ENCODE measurements at regions not wholly inside any gene's neighbourhood (a gene's known extent, or its start where the extent isn't known, plus 50 kb on each side); places are given as distances from the start of the nearest gene placed in this dataset.
"Not testable (repeated sequence)": the region's sequence is repeated elsewhere in the genome, so short reads cannot be mapped to it uniquely, and the experiment has no call there.

DNA sequence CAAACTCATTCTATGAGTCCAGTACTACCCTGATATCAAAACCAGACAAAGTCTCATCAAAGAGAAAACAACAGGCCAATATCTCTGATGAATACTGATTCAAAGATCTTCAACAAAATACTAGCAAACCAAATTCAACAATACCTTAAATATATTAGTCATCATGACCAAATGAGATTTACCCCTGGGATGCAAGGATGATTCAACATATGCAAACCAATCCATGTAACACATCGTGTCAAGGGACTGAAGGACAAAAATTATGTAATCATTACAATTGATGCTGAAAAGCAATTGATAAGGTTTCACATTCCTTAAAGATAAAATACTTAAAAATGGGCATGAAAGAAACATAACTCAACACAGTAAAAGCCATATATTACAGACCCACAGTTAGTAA lies 1476.9 kb downstream of the SI start:
- no peak for FAIRE-seq

DNA sequence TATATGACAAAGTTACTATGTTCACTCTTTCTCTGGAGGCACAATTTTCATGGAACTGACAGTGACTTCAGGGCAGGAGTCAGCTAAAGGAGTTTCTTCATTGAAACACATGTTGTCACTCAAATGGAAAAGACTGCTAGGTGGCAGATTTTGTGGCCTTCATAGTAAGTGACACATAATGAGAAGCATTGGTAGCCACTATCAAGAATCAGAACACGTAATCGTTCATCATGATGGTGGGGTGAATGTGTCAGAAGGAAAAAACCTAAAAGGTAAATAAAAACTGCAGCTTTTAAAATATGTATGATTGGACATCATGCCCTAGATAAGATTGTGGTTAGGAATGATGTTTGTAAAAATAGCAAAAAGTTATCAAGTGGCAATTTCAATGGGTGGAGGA lies 1491.0 kb downstream of the SI start:
- FAIRE-seq: no peak

DNA sequence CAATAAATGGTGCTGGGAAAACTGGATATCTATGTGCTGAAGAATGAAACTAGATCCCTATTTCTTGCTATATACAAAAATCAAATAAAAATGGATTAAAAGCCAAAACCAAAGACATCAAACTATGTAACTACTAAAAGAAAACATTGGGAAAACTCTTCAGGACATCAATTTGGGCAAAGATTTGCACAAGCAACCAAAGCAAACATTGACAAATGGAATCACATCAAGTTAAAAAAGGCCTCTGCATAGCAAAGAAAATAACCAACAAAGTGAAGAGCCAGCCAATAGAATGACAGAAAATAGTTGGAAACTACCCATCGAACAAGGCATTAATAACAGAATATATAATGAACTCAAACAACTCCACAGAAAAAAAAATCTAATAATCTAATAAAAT lies 1495.3 kb downstream of the SI start:
- no peak for FAIRE-seq

DNA sequence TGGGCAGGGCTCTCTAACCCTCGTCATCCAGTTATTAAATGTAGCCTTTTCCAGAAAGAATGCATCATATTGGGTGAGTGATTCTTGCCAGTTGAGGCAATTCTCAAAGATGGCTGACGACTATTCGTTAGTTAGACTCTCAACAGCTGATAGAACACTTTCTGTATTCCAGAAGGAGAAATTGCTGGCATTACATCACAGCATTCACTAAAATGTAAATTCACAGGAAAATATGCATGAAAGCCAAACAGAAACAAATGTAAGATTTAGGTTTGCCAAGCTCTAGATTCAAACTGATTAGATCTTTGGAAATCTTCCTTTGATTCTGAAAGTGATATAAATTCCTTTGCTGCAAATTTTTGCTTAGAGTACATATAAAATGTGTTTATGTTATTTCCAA lies 1501.0 kb downstream of the SI start:
- FAIRE-seq: no peak

DNA sequence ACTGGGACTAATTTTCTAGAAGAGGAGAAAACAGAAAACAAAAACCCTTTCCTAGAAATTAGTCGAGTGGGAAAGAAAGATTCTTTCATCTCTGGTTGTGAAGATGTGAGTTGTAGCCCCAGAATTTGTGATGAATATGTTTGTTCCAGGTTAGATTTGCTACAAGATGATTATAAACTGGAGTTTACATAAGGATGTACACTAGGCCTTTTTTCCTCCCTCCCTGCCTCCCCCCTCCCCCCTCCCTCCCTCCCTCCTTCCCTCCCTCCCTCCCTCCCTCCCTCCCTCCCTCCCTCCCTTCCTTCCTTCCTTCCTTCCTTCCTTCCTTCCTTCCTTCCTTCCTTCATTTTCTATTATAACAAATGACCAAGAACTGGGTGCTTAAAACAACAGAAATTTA lies 1502.0 kb downstream of the SI start:
- FAIRE-seq: no peak

DNA sequence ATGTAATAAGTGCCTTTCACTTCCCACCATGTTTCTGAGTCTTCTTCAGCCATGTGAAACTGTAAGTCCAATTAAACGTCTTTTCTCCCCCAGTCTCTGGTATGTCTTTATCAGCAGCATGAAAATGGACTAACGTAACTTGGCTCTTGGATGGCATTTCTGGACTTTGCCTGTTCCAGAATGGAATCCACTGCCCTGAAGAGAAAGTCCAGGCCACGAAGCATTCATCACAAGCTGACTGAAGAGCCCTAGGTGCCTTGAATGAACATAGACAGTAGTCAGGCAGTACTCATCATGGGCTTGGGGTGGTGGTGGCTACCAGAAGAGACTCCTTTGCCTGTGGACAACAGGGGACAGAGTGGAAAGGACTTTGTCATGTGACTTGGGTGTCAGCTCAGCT lies 1505.0 kb downstream of the SI start:
- FAIRE-seq: no peak

DNA sequence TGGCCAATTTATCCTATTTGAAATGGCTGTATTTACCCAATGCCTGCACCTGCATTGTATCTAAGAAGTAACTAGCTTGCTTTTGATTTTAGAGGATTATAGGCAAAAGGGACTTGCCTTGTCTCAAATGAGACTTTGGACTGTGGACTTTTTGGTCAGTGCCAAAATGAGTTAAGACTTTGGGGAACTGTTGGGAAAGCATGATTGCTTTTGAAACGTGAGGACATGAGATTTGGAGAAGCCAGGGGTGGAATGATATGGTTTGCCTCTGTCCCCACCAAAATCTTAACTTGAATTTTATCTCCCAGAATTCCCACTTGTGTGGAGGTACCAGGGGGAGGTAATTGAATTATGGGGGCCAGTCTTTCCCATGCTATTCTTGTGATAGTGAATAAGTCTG lies 1505.4 kb downstream of the SI start:
- FAIRE-seq: no peak

DNA sequence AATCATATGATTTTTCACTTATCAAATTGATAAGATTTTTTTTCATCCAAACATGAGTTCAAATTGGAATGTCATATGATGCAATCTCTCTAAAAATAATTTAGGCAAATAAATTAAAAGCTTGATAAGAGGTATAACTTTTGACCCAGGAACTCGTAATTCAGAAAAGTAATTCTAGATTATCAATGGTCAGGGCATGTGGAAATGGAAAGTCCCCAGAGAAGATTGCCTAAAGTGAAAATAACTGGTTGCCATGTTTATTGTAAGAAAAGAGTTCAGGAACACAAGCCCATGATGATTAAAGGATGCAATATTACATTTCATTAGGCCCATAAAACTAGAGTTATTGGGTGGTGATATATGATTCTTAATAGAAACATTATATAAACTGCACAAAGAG lies 1514.8 kb downstream of the SI start:
- no peak for FAIRE-seq

DNA sequence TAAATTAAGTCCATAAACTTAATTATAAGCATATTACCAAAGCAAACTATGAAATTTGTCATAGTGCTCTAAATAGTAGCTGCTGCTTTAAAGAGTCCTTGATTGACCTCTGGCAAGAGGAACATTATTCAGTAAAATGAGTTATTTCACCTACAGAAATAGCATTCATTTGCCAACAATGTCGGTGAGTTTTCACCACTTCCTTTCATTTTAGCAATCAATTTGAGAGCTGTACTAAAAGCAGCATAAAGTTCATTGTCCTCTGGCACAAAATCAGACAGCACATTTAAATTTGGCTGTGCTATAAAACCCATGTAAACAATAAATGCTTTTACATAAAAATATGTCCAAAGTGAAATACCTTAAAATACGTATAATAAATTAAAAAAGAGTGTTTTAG lies 1515.7 kb downstream of the SI start:
- no peak for FAIRE-seq

DNA sequence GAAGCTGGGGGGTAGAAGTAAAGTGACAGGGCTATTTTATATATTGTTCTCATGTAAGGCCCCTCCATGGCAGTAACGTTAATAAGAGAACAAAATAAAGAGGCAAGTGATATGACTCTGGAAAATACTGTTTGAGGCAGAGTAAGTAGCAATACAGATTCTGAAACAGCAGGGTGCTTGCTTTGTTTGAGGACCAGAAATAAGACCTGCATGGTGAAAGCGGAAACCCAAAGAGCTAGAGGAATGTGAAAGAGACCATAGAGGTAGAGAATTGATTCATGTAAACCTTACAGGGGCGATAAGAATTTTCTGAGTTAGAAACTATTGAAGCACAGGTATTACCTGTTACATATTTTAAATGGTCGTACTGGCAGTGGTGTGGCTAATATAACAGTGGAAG lies 1517.1 kb downstream of the SI start:
- FAIRE-seq: no peak

DNA sequence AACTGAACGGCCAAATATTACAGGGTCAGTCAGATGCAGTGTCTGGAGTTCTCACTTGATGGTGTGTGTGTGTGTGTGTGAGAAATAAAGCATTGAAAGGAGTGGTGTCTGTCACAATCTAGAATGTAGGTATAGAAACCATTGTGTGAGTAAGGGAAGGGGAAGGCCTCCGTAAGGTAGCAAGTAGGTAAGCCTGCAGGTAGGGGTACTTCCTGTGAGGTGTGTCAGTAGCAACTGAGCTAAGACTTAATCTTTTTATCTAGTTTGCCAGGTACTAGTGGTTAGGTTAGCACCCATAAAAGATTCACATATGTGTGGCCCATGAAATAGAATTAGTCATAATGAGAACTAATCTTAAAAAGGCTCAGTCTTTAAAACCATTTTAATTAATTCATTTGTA lies 1517.8 kb downstream of the SI start:
- no peak for FAIRE-seq

DNA sequence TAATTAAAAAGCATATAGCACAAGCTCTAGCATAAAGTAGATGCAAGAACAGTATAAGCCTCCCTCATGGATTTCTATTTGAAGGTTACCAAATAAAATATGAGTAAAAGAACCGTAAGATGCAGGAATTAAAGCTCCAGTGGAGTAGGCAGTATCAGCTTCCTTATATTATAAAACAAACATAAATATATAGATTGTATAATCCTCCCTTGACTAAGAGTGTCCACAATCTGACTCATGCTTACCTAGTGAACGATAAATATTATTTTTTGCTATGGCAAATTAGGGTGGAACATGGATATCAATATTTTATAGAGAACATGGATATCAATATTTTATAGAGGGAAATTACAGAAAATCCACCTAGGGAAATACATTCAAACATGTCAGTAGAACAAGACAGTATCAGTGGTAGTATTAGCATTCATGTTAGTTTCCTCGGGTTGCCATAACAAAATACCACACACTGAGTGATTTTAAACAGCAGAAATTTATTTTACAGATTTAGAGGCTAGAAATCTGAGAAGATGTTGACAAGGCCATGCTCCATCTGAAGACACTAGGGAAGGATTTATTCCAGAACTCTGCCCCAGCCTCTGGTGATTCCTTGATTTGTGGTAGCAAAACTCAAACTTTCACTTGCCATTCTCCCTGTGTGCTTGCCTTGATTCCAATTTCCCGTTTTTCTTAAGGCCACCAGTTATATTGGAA lies 1521.3 kb downstream of the SI start:
- FAIRE-seq: no peak

DNA sequence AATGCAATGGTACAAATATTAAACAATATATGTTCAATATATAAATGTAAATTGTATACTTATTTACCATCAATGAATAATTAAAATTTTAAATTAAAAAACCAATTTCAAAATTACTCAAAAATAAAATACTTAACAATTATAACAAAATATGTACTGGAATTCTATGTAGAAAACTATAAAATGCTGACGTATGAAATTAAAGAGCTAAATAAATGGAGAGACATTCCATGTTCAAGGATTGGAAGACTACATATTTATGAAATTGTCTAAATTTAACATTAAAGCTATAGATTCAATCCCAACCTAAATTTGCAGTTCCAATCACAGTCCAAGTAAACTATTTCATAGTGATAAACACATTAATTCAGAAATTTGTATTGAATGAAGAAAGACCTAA lies 1522.4 kb downstream of the SI start:
- peak; percentile 70 for FAIRE-seq

DNA sequence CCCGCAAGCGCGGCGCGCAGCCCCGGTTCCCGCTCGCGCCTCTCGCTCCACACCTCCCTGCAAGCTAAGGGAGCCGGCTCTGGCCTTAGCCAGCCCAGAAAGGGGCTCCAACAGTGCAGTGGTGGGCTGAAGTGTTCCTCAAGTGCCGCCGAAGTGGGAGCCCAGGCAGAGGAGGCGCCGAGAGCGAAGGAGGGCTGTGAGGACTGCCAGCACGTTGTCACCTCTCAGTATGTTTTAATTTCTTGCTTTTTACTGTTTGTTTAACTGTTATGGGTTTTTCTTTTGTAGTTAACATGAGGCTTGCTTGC lies 1525.7 kb downstream of the SI start:
- no peak for FAIRE-seq

DNA sequence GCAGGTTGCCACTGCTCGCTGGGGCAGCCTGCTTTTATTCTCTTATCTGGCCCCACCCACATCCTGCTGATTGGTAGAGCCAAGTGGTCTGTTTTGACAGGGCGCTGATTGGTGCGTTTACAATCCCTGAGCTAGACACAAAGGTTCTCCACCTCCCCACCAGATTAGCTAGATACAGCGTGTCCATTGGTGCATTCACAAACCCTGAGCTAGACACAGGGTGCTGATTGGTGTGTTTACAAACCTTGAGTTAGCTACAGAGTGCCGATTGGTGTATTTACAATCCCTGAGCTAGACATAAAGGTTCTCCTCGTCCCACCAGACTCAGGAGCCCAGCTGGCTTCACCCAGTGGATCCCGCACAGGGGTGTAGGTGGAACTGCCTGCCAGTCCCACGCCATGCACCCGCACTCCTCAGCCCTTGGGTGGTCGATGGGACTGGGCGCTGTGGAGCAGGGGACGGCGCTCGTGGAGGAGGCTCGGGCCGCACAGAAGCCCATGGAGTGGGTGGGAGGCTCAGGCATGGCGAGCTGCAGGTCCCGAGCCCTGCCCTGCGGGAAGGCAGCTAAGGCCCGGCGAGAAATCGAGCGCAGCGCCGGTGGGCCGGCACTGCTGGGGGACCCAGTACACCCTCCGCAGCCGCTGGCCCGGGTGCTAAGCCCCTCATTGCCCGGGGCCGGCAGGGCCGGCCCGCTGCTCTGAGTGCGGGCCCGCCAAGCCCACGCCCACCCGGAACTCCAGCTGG lies 1526.2 kb downstream of the SI start:
- not testable (repeated sequence) for FAIRE-seq

DNA sequence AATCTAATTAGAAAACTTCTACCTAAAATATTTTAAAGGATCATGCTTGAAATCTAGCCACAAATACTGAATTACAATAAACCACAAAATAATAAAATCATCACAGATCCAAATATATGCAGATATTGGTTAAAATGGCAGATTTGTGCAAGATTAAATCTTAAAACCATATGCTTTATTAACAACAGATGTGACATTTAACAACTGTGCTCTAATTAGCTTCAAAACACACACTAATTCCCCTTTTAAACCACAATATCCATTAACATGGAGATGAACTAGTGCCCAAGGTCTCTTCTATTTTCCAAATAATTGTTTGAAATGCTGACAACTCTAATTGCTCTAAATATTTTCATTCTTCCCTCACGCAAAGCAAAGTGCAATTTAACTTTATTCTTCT lies 1530.3 kb downstream of the SI start:
- no peak for FAIRE-seq

DNA sequence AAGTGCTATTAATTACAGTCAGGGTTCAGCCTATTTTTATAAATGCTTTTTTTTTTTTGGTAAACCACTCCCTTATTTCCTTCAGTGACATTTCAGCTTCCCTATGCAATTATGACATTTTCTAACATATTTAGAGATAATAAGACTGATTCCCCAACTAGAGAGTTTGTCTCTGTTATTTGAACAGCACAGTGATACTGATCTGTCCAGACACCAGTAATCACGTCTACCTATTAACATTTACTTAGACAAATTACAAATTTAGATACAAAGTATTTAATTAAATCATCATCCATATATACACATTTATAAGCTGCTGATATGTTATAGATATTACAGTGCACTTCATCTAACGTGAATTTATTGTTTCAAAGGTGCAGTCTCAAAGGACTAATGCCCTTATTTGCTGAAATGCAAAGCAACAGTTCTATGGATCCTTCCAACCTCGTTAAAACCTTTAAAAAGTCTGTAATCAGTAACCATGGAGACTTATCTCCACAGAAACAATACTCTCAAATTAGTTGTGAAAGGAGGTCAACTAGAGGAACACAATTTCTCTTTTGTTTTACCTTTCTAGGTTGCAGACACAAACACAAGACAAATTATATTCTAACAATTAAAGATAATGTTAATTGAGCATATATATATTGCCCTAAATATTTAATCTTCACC lies 1531.1 kb downstream of the SI start:
- no peak for FAIRE-seq

DNA sequence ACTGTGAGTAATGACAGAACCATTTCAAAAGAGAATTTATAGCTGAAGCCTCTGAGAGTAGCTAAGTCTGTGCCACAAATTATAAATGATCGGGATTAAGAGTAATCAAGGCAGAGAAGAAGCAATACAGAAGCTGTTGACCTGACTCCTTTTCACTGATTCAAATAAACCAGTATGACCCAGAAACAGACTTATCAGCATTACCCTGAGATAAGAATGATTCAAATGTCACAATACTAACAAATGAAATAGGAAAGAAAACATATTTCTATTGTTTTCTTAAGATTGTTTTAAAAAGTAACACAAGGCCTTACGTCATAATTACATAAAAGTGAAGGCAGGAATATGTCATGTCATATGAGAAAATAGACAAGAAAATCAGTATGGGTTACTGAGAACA lies 1534.6 kb downstream of the SI start:
- FAIRE-seq: no peak

DNA sequence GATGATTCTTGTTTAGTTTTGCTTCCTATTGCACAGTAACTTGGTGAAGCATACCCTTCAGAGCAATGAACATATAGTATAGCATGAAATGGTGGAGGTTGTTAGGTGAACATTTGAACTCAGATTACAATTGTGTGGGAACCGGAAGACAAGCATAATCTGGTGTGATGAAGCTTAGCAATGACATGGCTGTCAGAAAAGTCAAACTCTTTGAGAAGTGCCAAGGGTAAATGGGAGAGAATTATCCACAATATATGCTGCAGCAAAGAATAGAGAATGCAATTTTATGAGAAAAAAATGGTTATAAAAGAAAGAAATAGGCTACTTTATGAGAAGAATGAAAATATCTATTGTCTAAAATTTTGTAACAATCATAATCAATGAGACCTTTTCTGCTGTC lies 1536.7 kb downstream of the SI start:
- FAIRE-seq: no peak

DNA sequence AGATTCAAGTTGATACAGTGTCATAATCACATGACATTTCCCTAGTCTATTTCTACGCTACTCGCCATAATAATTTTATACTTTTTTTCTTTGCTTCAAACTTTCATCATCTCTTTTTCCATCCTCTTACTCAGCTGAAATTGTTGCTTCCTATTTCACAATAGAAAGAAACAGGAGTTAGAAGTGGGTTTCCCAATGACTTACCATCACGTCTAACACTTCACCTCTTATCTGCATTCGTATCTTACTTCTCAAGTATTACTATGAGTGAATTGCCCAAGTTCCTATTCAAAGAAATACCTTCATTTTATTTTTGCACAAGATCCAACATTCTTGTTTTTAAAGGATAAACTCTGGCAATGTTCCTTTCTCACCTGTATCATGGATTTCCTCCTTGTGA lies 1539.9 kb downstream of the SI start:
- FAIRE-seq: no peak

DNA sequence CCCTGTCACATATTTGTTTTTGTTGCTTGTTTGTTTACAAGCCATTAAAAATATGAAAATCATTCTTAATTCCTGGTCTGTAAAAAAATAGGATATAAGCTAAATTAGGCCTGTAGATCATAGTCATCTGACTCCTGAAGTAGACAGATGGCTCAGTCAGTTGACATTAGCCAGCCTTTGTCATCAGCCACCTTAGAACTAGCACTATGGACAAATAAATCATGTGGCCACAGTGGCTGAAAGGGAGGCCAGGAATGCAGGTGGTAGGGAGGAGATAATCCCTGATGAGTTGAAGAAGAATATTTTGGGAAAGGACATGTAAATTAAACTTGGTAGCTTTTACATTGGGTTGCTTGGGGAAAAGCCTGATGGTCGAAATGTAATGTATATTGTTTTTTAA lies 1544.9 kb downstream of the SI start:
- no peak for FAIRE-seq

DNA sequence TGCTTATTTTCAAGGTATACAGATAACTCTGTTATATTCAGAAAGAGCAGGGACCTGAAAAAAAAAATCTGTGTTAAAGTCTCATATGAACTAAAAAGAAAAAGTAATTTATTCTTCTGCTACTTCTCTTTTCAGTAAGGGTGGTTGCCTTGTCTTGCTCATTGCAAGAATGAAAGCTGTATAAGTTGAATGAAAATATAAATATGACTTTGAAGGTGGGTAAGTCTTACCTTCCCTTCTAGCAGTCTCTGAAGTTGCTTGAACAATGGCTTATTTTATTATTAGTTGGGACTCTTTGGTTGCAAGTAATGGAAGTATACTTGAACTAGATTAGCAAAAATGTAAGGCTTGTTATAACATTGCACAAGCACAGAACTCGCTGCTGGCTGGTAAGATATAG lies 1554.9 kb downstream of the SI start:
- no peak for FAIRE-seq

DNA sequence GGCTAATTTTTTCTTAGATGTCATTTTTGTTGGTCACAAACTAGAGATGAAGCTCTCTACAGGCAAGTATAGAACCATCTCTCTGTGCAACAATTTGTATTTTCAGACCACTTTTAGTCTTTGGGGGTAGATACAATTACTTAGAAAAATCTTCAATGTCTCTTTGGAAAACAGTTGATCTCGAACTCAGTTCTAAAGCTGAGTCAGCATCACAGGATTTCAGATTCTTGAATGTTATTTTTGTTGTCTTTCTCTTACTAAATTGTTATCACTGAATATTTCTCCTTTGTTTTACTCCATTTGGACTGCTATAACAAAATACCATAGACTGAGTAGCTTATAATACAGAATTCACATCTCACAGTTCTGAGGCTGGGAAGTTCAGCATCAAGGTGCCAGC lies 1557.0 kb downstream of the SI start:
- no peak for FAIRE-seq

DNA sequence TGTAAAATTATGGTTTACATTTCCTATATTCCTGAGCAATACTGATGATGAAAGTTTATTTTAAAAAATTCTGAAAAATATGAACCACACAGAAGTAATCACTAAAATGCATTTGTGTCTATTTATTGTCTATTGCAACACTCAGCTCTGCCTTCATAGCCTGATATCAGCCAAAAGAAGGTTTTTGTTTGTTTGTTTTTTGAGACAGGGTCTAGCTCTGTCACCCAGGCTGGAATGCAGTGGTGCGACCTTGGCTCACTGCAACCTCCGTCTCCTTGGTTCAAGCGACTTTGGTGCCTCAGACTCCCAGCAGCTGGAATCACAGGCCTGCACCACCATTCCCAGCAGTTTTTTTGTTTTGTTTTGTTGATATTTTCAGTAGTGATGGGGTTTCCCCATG lies 1560.2 kb downstream of the SI start:
- no peak for FAIRE-seq

Measured in G401.6 (cell line).